ENCODE measurements at regions not wholly inside any gene's neighbourhood (a gene's known extent, or its start where the extent isn't known, plus 50 kb on each side); places are given as distances from the start of the nearest gene placed in this dataset.
"Not testable (repeated sequence)": the region's sequence is repeated elsewhere in the genome, so short reads cannot be mapped to it uniquely, and the experiment has no call there.

GRCh38 chr3:147305533-147306250 lies 100.7 kb downstream of the ZIC4 start:
- Mint-ChIP-seq H3K4me1 (no peaks in the 10 kb centered on the region), H3K27me3 (no peaks in the 10 kb centered on the region), H3K9me3 (peaks cover 0 to 9% (median 3%) of the 10 kb centered on the region in 8 donors), H3K27ac (no peak overlapping the region), H3K4me3 (no peak overlapping the region), H3K36me3 (no peaks in the 10 kb centered on the region)
- CTCF ChIA-PET (ENCODE audit: partially characterized antibody) = no interaction called here
- Histone ChIP-seq H3K36me3 (ENCODE audit: insufficient read depth, low read length) (no peaks in the 10 kb centered on the region), H3K27ac (ENCODE audit: low read depth, low read length) (no peak overlapping the region), H3K4me1 (ENCODE audit: insufficient read depth, low read length) (no peaks in the 10 kb centered on the region), H3K27me3 (ENCODE audit: insufficient read depth, low read length) (no peaks in the 10 kb centered on the region), H3K9me3 (ENCODE audit: control insufficient read depth in 1 of 2, low read length in 2 of 2) (no peaks in the 10 kb centered on the region), H3K4me3 (ENCODE audit: low read length in 2 of 2) (no peak overlapping the region)
- intact Hi-C loops (cut with micrococcal nuclease) = no loop called here
- POLR2A ChIA-PET (ENCODE audit: partially characterized antibody) = no interaction called here
- no peak for DNase-seq

GRCh38 chr3:147304756-147305155 lies 101.6 kb downstream of the ZIC4 start:
- no peaks in the 10 kb centered on the region for H3K36me3 Mint-ChIP-seq

GRCh38 chr3:147301781-147302180 lies 104.6 kb downstream of the ZIC4 start:
- Mint-ChIP-seq H3K27me3 (no peaks in the 10 kb centered on the region), H3K4me3 (no peak overlapping the region), H3K27ac (no peak overlapping the region), H3K36me3 (no peaks in the 10 kb centered on the region), H3K9me3 (peaks cover 0 to 12% (median under 1%) of the 10 kb centered on the region in 8 donors), H3K4me1 (no peaks in the 10 kb centered on the region)
- H3K4me1 ChIP-seq (ENCODE audit: insufficient read depth, low read length) = no peaks in the 10 kb centered on the region
- no peak for DNase-seq
- H3K4me3 ChIP-seq (ENCODE audit: low read length in 2 of 2) = no peak overlapping the region
- intact Hi-C loops (cut with micrococcal nuclease) = no loop called here
- no peaks in the 10 kb centered on the region for H3K9me3 ChIP-seq (ENCODE audit: control insufficient read depth in 1 of 2, low read length in 2 of 2)
- ChIA-PET CTCF (ENCODE audit: partially characterized antibody) (no interaction called here), POLR2A (ENCODE audit: partially characterized antibody) (no interaction called here)
- no peaks in the 10 kb centered on the region for H3K27me3 ChIP-seq (ENCODE audit: insufficient read depth, low read length)
- no peak overlapping the region for H3K27ac ChIP-seq (ENCODE audit: low read depth, low read length)
- no peaks in the 10 kb centered on the region for H3K36me3 ChIP-seq (ENCODE audit: insufficient read depth, low read length)

More at GRCh38 chr3:147304756-147305155, 101.6 kb downstream of the ZIC4 start:
- no peak overlapping the region for H3K4me3 ChIP-seq (ENCODE audit: low read length in 2 of 2)
- ChIA-PET POLR2A (ENCODE audit: partially characterized antibody) (no interaction called here), CTCF (ENCODE audit: partially characterized antibody) (no interaction called here)
- Mint-ChIP-seq H3K27me3 (no peaks in the 10 kb centered on the region), H3K4me3 (no peak overlapping the region), H3K4me1 (no peaks in the 10 kb centered on the region), H3K27ac (no peak overlapping the region), H3K9me3 (peaks cover 0 to 9% (median under 1%) of the 10 kb centered on the region in 8 donors)
- H3K27me3 ChIP-seq (ENCODE audit: insufficient read depth, low read length) = no peaks in the 10 kb centered on the region
- intact Hi-C loops (cut with micrococcal nuclease) = no loop called here
- no peaks in the 10 kb centered on the region for H3K4me1 ChIP-seq (ENCODE audit: insufficient read depth, low read length)
- no peak for DNase-seq
- H3K36me3 ChIP-seq (ENCODE audit: insufficient read depth, low read length) = no peaks in the 10 kb centered on the region
- no peak overlapping the region for H3K27ac ChIP-seq (ENCODE audit: low read depth, low read length)
- no peaks in the 10 kb centered on the region for H3K9me3 ChIP-seq (ENCODE audit: control insufficient read depth in 1 of 2, low read length in 2 of 2)

GRCh38 chr3:147299656-147300055 lies 106.7 kb downstream of the ZIC4 start:
- Mint-ChIP-seq H3K27me3 (no peaks in the 10 kb centered on the region), H3K9me3 (peaks cover 0 to 8% (median under 1%) of the 10 kb centered on the region in 8 donors), H3K4me1 (no peaks in the 10 kb centered on the region), H3K27ac (no peak overlapping the region), H3K36me3 (no peaks in the 10 kb centered on the region), H3K4me3 (no peak overlapping the region)
- Histone ChIP-seq H3K36me3 (ENCODE audit: insufficient read depth, low read length) (no peaks in the 10 kb centered on the region), H3K27me3 (ENCODE audit: insufficient read depth, low read length) (no peaks in the 10 kb centered on the region), H3K27ac (ENCODE audit: low read depth, low read length) (no peak overlapping the region), H3K4me3 (ENCODE audit: low read length in 2 of 2) (no peak overlapping the region), H3K9me3 (ENCODE audit: control insufficient read depth in 1 of 2, low read length in 2 of 2) (no peaks in the 10 kb centered on the region), H3K4me1 (ENCODE audit: insufficient read depth, low read length) (no peaks in the 10 kb centered on the region)
- intact Hi-C loops (cut with micrococcal nuclease) = no loop called here
- CTCF ChIA-PET (ENCODE audit: partially characterized antibody) = no interaction called here
- no peak for DNase-seq
- POLR2A ChIA-PET (ENCODE audit: partially characterized antibody) = no interaction called here

GRCh38 chr3:147298511-147298982 lies 107.8 kb downstream of the ZIC4 start:
- POLR2A ChIA-PET (ENCODE audit: partially characterized antibody) = no interaction called here
- H3K4me3 ChIP-seq (ENCODE audit: low read length in 2 of 2) = no peak overlapping the region
- Mint-ChIP-seq H3K27me3 (no peaks in the 10 kb centered on the region), H3K4me1 (no peaks in the 10 kb centered on the region), H3K36me3 (no peaks in the 10 kb centered on the region), H3K4me3 (no peak overlapping the region), H3K27ac (no peak overlapping the region), H3K9me3 (peaks cover 0 to 5% (median under 1%) of the 10 kb centered on the region in 8 donors)
- no peaks in the 10 kb centered on the region for H3K27me3 ChIP-seq (ENCODE audit: insufficient read depth, low read length)
- H3K27ac ChIP-seq (ENCODE audit: low read depth, low read length) = no peak overlapping the region
- intact Hi-C loops (cut with micrococcal nuclease) = no loop called here
- no peaks in the 10 kb centered on the region for H3K9me3 ChIP-seq (ENCODE audit: control insufficient read depth in 1 of 2, low read length in 2 of 2)
- CTCF ChIA-PET (ENCODE audit: partially characterized antibody) = no interaction called here
- no peaks in the 10 kb centered on the region for H3K36me3 ChIP-seq (ENCODE audit: insufficient read depth, low read length)
- H3K4me1 ChIP-seq (ENCODE audit: insufficient read depth, low read length) = no peaks in the 10 kb centered on the region
- no peak for DNase-seq

GRCh38 chr3:147297761-147298350 lies 108.5 kb downstream of the ZIC4 start:
- H3K4me1 Mint-ChIP-seq = no peaks in the 10 kb centered on the region
- H3K27me3 Mint-ChIP-seq = no peaks in the 10 kb centered on the region

GRCh38 chr3:147287370-147287769 lies 119.0 kb downstream of the ZIC4 start:
- H3K27ac ChIP-seq (ENCODE audit: low read depth, low read length); H3K4me3 ChIP-seq (ENCODE audit: low read length in 2 of 2); H3K27me3 Mint-ChIP-seq; intact Hi-C loops (cut with micrococcal nuclease); H3K4me1 ChIP-seq (ENCODE audit: insufficient read depth, low read length); DNase-seq; CTCF ChIA-PET (ENCODE audit: partially characterized antibody); H3K4me1 Mint-ChIP-seq; H3K36me3 Mint-ChIP-seq; H3K36me3 ChIP-seq (ENCODE audit: insufficient read depth, low read length); H3K4me3 Mint-ChIP-seq; H3K9me3 ChIP-seq (ENCODE audit: control insufficient read depth in 1 of 2, low read length in 2 of 2); POLR2A ChIA-PET (ENCODE audit: partially characterized antibody); H3K27me3 ChIP-seq (ENCODE audit: insufficient read depth, low read length); H3K27ac Mint-ChIP-seq: not testable (repeated sequence)
- peaks cover 0 to 14% (median 3%) of the 10 kb centered on the region in 8 donors for H3K9me3 Mint-ChIP-seq

More at GRCh38 chr3:147297761-147298350, 108.5 kb downstream of the ZIC4 start:
- Mint-ChIP-seq H3K27ac (no peak overlapping the region), H3K4me3 (no peak overlapping the region), H3K36me3 (no peaks in the 10 kb centered on the region), H3K9me3 (peaks cover 0 to 5% (median 0%) of the 10 kb centered on the region in 8 donors)
- ChIA-PET CTCF (ENCODE audit: partially characterized antibody) (no interaction called here), POLR2A (ENCODE audit: partially characterized antibody) (no interaction called here)
- Histone ChIP-seq H3K27me3 (ENCODE audit: insufficient read depth, low read length) (no peaks in the 10 kb centered on the region), H3K27ac (ENCODE audit: low read depth, low read length) (no peak overlapping the region), H3K9me3 (ENCODE audit: control insufficient read depth in 1 of 2, low read length in 2 of 2) (no peaks in the 10 kb centered on the region), H3K4me3 (ENCODE audit: low read length in 2 of 2) (no peak overlapping the region), H3K36me3 (ENCODE audit: insufficient read depth, low read length) (no peaks in the 10 kb centered on the region), H3K4me1 (ENCODE audit: insufficient read depth, low read length) (no peaks in the 10 kb centered on the region)
- intact Hi-C loops (cut with micrococcal nuclease) = no loop called here
- no peak for DNase-seq

All from CD4-positive, alpha-beta memory T cell (primary cell).